Bronchial epithelial cell (primary cell): ENCODE measurements at regions not wholly inside any gene's neighbourhood (a gene's known extent, or its start where the extent isn't known, plus 50 kb on each side); places are given as distances from the start of the nearest gene placed in this dataset.

ENCODE experiments used
- DNase-seq: peaks from one replicate; pipeline ENCODE4 v3.0.0-alpha.2; 2010; ENCODE audit warnings: low read depth
- FAIRE-seq: peaks from 2 replicates; lab custom pipeline; 2011; peaks lifted over from hg19 to GRCh38; lab: Jason Lieb, UNC
- H3K27me3 ChIP-seq: 2 replicates; pipeline ENCODE4 v1.5.1; 2011; ENCODE audit warnings: low read length; ENCODE audit not compliant: control insufficient read depth, insufficient read depth
- H3K36me3 ChIP-seq: 2 replicates; pipeline ENCODE4 v1.5.1; 2011; ENCODE audit warnings: low read length; ENCODE audit not compliant: control insufficient read depth, insufficient read depth
- H3K4me3 ChIP-seq: 2 replicates; pipeline ENCODE4 v1.5.1; 2011; ENCODE audit warnings: mild to moderate bottlenecking, low read depth, low read length, control low read depth
- TF ChIP-seq, protein P1 (sequence below): IDR thresholded peaks from 2 replicates; pipeline ENCODE4 v1.5.1; 2011; ENCODE audit warnings: mild to moderate bottlenecking, moderate library complexity, low read length, control low read depth, inconsistent platforms; ENCODE audit not compliant: insufficient read depth, severe bottlenecking

DNA sequence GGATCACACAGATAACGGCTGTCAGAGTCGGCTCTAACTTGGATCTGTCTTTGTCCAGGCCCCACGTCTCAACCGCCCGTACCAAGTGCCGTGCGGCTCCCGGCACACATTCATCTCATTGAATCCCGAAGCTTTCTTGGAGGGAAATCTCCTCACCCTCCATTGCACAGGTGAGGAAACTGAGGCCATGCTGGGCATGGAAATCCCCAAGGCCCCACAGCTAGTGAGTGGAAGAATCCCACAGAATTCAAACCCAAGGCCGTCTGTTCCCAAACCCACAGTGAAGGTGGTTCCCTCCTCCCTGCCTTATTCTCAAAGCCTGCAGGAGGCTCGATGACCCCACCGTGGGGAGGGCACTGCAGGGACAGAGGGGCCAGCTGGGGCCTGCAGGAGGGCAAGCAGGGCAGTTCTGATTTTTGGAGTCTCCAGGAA is 437.9 kb downstream of the MATN1 start:
- Histone ChIP-seq H3K36me3 (no peaks in the 10 kb centered on the region), H3K4me3 (no peak overlapping the region), H3K27me3 (no peaks in the 10 kb centered on the region)
- TF ChIP-seq, protein P1, sequence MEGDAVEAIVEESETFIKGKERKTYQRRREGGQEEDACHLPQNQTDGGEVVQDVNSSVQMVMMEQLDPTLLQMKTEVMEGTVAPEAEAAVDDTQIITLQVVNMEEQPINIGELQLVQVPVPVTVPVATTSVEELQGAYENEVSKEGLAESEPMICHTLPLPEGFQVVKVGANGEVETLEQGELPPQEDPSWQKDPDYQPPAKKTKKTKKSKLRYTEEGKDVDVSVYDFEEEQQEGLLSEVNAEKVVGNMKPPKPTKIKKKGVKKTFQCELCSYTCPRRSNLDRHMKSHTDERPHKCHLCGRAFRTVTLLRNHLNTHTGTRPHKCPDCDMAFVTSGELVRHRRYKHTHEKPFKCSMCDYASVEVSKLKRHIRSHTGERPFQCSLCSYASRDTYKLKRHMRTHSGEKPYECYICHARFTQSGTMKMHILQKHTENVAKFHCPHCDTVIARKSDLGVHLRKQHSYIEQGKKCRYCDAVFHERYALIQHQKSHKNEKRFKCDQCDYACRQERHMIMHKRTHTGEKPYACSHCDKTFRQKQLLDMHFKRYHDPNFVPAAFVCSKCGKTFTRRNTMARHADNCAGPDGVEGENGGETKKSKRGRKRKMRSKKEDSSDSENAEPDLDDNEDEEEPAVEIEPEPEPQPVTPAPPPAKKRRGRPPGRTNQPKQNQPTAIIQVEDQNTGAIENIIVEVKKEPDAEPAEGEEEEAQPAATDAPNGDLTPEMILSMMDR, result no peak
- FAIRE-seq, result no peak
- DNase-seq, result no peak

DNA sequence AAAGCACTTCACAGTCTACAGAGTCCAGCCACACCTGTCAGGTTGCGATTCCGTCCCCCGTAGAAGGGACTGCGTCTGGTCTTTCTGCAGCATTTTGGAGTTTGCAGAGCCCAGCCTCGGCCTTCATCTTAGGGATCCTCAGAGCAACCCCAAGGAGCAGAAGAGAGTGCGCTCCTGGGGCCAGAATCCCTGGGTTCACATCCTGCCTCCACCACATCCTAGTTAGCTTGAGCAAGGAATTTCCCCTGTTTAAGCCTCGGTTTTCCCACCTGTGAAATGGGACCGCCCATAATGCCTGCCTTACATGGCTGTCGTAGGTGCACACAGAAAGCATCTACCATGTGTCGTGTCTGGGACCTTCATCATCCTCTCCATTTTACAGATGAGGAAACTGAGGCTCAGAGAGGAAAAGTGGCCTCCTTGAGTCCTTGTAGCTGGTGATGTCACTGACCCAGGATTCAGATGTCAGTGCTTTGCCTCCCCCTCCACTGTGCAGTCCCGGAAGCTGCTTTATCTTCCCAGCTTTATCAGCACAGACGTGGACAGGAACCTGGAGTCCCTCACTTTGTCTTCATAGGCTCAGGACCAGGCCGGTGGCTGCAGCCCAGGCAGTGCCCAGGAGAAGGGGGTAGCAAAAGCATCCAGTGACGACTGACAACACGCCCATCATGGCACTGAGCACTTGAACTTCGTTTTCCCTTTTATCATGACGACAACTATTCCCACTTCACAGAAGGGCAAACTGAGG is 438.5 kb downstream of the MATN1 start:
- TF ChIP-seq, protein P1, result no peak
- Histone ChIP-seq H3K36me3 (no peaks in the 10 kb centered on the region), H3K27me3 (no peaks in the 10 kb centered on the region), H3K4me3 (no peak overlapping the region)
- DNase-seq, result no peak
- no peak for FAIRE-seq

DNA sequence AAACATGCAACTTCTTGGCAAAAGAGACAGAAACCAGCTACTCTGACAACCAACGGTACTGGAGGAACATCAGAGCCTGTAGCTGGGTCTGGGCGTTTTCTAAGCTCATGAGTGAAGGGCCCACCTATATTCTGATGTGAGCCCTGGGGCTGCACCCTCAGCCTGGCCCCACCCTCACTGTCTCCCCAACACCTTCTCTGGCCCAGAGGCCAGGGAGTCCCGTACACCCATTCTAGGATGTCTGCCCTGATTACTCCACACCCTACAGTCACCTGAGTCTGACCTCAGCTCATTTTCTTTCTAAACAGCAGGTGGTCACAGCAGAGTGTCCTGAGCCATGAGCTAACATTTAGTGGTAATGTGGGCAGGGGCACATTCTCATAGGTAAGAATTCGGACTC is 439.2 kb downstream of the MATN1 start:
- DNase-seq (no peak), FAIRE-seq (no peak)
- TF ChIP-seq, protein P1, result no peak
- no peaks in the 10 kb centered on the region for H3K27me3 ChIP-seq
- no peaks in the 10 kb centered on the region for H3K36me3 ChIP-seq
- no peak overlapping the region for H3K4me3 ChIP-seq

DNA sequence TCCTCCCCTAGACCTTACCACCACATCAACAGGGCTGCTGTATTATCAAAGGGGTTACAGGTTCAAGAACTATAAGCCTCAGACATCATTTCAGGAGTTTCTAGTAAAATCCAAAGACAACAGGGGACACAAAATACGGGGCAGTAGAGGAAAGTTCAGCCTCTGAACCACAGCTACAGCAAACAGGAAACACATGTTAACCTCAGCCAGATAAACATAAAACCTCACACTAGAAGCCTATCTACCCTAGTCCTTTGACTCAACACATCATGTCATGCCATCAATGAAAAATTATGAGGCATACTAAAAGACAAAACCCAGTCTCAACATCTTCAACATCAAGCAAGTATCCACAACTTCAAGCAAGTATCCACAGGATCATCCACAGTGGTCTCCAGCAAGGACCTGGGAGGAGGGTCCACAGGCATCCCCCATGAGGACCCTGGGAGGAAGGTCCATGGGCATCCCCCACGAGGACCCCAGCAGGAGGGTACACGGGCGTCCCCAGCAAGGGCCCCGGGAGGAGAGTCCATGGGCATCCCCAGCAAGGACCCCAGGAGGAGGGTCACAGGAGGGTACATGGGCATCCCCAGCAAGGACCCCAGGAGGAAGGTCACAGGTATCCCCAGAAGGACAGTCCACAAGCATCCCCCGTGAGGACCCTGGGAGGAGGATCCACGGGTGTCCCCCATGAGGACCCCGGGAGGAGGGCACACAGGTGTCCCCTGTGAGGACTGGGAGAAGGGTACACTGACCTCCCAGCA is 440.0 kb downstream of the MATN1 start:
- Histone ChIP-seq H3K36me3 (no peaks in the 10 kb centered on the region), H3K4me3 (no peak overlapping the region), H3K27me3 (no peaks in the 10 kb centered on the region)
- DNase-seq, result no peak
- FAIRE-seq, result no peak
- TF ChIP-seq, protein P1, result no peak

DNA sequence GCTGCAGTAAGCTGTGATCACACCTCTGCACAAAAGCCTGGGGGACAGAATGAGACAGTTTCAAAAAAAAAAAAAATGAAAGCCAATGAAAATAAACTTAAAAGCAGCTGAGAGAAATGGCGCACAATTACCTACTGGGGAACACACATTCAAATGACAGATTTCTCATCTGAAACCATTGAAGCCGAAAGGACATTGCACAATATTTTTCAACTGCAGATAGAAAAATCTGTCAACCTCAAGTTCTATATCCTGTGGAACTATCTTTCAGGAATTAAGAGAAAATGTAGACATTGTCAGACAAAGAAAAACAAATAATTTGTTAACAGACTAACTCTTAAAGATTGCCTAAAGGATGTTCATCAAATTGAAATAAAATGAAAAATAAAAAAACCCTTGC is 442.8 kb downstream of the MATN1 start:
- Histone ChIP-seq H3K27me3 (no peaks in the 10 kb centered on the region), H3K4me3 (no peak overlapping the region), H3K36me3 (no peaks in the 10 kb centered on the region)
- DNase-seq (no peak), FAIRE-seq (no peak)
- TF ChIP-seq, protein P1, result no peak
